Adrenal gland (tissue), 9 donors: ENCODE measurements at regions not wholly inside any gene's neighbourhood (a gene's known extent, or its start where the extent isn't known, plus 50 kb on each side); places are given as distances from the start of the nearest gene placed in this dataset.

Experiments
- DNase-seq, 7 donors: peaks; one replicate each; pipeline ENCODE4 v3.0.0-alpha.2; 2019 to 2020
- H3K27ac ChIP-seq, 5 donors: fragments of 200-600 bp; sonication (generic) in 4 of 5; 1 replicate in 3 of 5; 2 replicates in 2 of 5; pipeline versions ENCODE4 v1.5.1 to v1.8.0; 2016 to 2020; ENCODE audit warnings: mild to moderate bottlenecking in 1 of 5
- H3K27me3 ChIP-seq: fragments of 200-600 bp; 2 replicates; pipeline ENCODE4 v1.8.0; 2021
- H3K36me3 ChIP-seq, 2 donors: fragments of 200-600 bp; replicated peaks in 1 of 2; 1 replicate in 1 of 2; 2 replicates in 1 of 2; pipeline versions ENCODE4 v1.5.1 to v1.8.0; 2018 to 2022
- H3K4me1 ChIP-seq, 2 donors: fragments of 200-600 bp; replicated peaks in 1 of 2; 1 replicate in 1 of 2; 2 replicates in 1 of 2; pipeline versions ENCODE4 v1.5.1 to v1.8.0; 2018 to 2021
- H3K4me3 ChIP-seq, 4 donors: fragments of 200-600 bp; sonication (generic) in 3 of 4; one replicate each; pipeline ENCODE4 v1.5.1; 2016 to 2018
- H3K9me3 ChIP-seq, 3 donors: fragments of 200-600 bp; sonication (generic) in 1 of 3; replicated peaks in 1 of 3; 1 replicate in 2 of 3; 2 replicates in 1 of 3; pipeline versions ENCODE4 v1.5.1 to v1.8.0; 2016 to 2021
- POLR2A ChIP-seq, 2 donors: fragments of 450-650 bp; IDR thresholded peaks; one replicate each; pipeline ENCODE4 v1.6.1; 2017; ENCODE audit warnings: antibody characterized with exemption in 2 of 2, mild to moderate bottlenecking in 2 of 2, moderate library complexity in 1 of 2
- WGBS, 4 donors: extraction: QIAGEN DNeasy Blood & Tissue Kit in 2 of 4; methylation state at CpG; one replicate each; pipeline versions ENCODE4 v1.1.5 to v1.1.7; 2013 to 2017; 5-methylcytosine and 5-hydroxymethylcytosine counted together
- intact Hi-C, 2 donors: fragments of 100-400 bp; cut with DNase I; formaldehyde crosslinking; loops; one replicate each; pipeline versions ENCODE4 v1.14.1 to v1.15.0; 2022 to 2023
- TF ChIP-seq, protein P1 (sequence below), 6 experiments: fragments of 450-650 bp in 4 of 6; fragments of 200-600 bp in 2 of 6; sonication (generic) in 1 of 6; IDR thresholded peaks; 1 replicate in 5 of 6; 2 replicates in 1 of 6; pipeline versions ENCODE4 v1.5.1 to v1.8.0; 2016 to 2021; ENCODE audit warnings: antibody characterized with exemption in 6 of 6, mild to moderate bottlenecking in 2 of 6, moderate library complexity in 1 of 6
- donor health status: healthy with polysubstance abuse.
- donor health status: Bipolar disorder and iron deficiency.
- donor health status: DM: yes; HTN: yes; CAD: no.
- donor health status: DM: no; HTN: no; CAD: no.
- donor health status: DM: no; HTN: no; CAD: no.

DNA sequence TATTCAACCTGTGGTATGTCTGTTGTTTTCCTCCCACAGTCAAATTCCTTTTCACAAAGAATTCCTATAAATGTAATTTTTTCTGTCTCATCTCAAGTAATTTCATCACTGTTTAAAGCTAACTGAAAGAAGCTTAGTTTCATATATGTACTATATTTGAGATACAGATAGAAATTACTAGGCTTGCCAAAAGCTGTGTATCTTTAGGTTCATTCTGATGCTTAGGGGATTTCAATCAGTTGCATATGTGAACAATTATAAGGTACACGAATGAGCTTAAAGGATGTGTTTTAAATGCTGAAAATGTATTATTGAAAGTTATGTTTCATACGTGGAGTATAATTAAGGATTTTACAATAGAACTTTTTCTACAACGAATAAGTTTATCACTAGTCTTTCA is 59.2 kb upstream of the DSG1 start:
- intact Hi-C loops = no loop called here
- 65 to 78% (median 71%) methylated on average over 3 of the region's 3 CpGs for WGBS, 4 donors
- no peak overlapping the region for H3K4me3 ChIP-seq

DNA sequence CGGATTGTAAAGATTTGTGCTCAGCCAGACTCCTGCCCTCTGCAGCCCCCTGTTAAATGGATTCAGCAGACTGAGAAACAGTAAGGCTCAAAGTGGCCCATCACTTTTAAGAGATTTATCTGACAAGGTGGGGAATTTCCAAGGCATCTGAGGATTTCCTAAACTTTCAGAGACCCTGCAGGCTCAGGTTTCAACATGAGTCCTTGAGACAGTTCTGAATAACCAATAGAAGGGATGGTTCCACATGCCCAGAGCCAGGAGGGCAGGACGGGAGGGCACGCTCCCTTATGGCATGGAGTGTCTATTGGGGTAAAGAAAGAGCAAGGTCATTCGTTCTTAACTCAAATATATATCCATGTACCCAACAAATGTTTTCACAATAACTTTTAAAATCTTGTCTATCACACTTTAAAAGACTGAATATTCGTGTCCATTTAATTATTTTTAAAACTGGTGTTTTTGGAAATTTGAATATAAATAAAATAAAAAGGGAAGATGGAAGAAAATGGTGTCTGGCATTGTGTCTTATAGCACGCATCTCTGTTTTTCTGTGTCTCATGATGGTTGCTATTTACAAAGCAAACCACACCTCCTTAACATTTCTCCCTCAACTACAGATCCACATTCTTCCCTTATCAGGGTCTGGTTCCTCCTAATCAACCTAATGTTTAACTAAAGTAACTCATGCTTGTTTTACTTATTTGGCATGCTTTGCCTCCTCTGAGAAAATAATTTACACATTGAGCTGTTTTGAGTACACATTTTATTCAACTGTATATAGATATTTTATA is 56.0 kb upstream of the DSG1 start:
- Histone ChIP-seq H3K4me1 (no peaks in the 10 kb centered on the region), H3K36me3 (no peaks in the 10 kb centered on the region), H3K27me3 (no peaks in the 10 kb centered on the region), H3K9me3 (no peaks in the 10 kb centered on the region), H3K27ac (no peak overlapping the region), H3K4me3 (no peak overlapping the region)
- WGBS, 4 donors = 51 to 57% (median 53%) methylated on average over 6 of the region's 6 CpGs
- TF ChIP-seq, protein P1, sequence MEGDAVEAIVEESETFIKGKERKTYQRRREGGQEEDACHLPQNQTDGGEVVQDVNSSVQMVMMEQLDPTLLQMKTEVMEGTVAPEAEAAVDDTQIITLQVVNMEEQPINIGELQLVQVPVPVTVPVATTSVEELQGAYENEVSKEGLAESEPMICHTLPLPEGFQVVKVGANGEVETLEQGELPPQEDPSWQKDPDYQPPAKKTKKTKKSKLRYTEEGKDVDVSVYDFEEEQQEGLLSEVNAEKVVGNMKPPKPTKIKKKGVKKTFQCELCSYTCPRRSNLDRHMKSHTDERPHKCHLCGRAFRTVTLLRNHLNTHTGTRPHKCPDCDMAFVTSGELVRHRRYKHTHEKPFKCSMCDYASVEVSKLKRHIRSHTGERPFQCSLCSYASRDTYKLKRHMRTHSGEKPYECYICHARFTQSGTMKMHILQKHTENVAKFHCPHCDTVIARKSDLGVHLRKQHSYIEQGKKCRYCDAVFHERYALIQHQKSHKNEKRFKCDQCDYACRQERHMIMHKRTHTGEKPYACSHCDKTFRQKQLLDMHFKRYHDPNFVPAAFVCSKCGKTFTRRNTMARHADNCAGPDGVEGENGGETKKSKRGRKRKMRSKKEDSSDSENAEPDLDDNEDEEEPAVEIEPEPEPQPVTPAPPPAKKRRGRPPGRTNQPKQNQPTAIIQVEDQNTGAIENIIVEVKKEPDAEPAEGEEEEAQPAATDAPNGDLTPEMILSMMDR (IDR thresholded peaks at IDR 0.05) = no peak
- no peak for TF ChIP-seq POLR2A (IDR thresholded peaks at IDR 0.05)
- intact Hi-C loops = no loop called here
- no peak for DNase-seq

More for the DNA sequence above, 59.2 kb upstream of the DSG1 start:
- no peak for DNase-seq
- Histone ChIP-seq H3K4me1 (no peaks in the 10 kb centered on the region), H3K27ac (no peak overlapping the region), H3K27me3 (no peaks in the 10 kb centered on the region), H3K9me3 (no peaks in the 10 kb centered on the region), H3K36me3 (no peaks in the 10 kb centered on the region)
- no peak for TF ChIP-seq POLR2A (IDR thresholded peaks at IDR 0.05)
- TF ChIP-seq, protein P1 (IDR thresholded peaks at IDR 0.05) = no peak

DNA sequence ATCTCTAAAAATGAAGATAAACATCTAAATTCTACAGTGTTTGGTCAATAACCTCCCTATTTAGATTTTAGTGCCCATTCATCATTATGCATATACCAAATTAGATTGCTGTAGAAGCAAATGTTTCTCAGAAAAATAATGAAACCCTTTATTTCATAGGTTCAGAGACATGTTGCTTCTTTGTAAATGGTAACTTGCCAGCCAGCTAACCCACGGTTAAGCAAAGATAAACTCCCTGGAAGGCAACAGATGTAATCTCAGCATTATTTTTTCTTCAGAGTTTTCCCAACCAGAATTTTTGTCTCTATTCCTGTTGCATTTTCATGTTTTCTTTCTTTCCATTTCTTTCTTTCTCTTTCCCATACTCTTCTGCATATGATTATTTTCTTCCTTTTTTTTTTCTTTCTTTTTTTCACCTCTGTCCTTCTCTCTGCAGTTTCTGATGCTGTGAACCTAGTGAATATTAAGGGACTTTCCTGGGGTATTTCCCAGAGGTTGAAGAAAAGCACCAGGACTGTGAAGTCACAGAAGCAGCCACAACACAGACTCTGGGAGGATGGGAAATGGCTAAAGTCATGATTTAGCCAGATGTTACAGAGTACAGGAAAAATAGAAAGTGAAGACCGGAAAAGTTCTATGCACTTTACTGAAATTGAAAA is 50.0 kb upstream of the DSG1 start:
- Histone ChIP-seq H3K27ac (no peak overlapping the region), H3K4me3 (no peak overlapping the region), H3K27me3 (no peaks in the 10 kb centered on the region), H3K9me3 (no peaks in the 10 kb centered on the region), H3K4me1 (no peaks in the 10 kb centered on the region), H3K36me3 (no peaks in the 10 kb centered on the region)
- no peak for DNase-seq
- TF ChIP-seq POLR2A (IDR thresholded peaks at IDR 0.05) = no peak
- TF ChIP-seq, protein P1 (IDR thresholded peaks at IDR 0.05) = no peak
- 60 to 69% (median 66%) methylated on average over 2 of the region's 2 CpGs for WGBS, 4 donors
- intact Hi-C loops = no loop called here
